ENCODE measurements at regions not wholly inside any gene's neighbourhood (a gene's known extent, or its start where the extent isn't known, plus 50 kb on each side); places are given as distances from the start of the nearest gene placed in this dataset.
"Not testable (repeated sequence)": the region's sequence is repeated elsewhere in the genome, so short reads cannot be mapped to it uniquely, and the experiment has no call there.

- DNase-seq (ENCODE audit: low read depth), result peak; percentile 61
Observed at GRCh38 chr7:138169441-138169851, 93.2 kb downstream of the AKR1D1 start.

- no peak for DNase-seq (ENCODE audit: low read depth)
Observed at GRCh38 chr7:138170298-138170697, 94.0 kb downstream of the AKR1D1 start.

- peak; percentile 43 for DNase-seq (ENCODE audit: low read depth)
Observed at GRCh38 chr7:138170959-138171703, 94.9 kb downstream of the AKR1D1 start.

GRCh38 chr7:138173548-138173947 lies 97.3 kb downstream of the AKR1D1 start:
- DNase-seq (ENCODE audit: low read depth), result no peak

- no peak for DNase-seq (ENCODE audit: low read depth)
Observed at GRCh38 chr7:138176060-138176459, 99.8 kb downstream of the AKR1D1 start.

GRCh38 chr7:138184191-138184590 lies 107.9 kb downstream of the AKR1D1 start:
- no peak for DNase-seq (ENCODE audit: low read depth)

- no peak for DNase-seq (ENCODE audit: low read depth)
Observed at GRCh38 chr7:138185132-138185908, 109.1 kb downstream of the AKR1D1 start.

- peak; percentile 90 for DNase-seq (ENCODE audit: low read depth)
Observed at GRCh38 chr7:138186951-138187351, 110.7 kb downstream of the AKR1D1 start.

- DNase-seq (ENCODE audit: low read depth), result no peak
Observed at GRCh38 chr7:138188290-138188858, 112.1 kb downstream of the AKR1D1 start.

GRCh38 chr7:138194567-138194966 lies 118.3 kb downstream of the AKR1D1 start:
- no peak for DNase-seq (ENCODE audit: low read depth)

- peak; percentile 22 for DNase-seq (ENCODE audit: low read depth)
Observed at GRCh38 chr7:138195151-138195571, 118.9 kb downstream of the AKR1D1 start.

- not testable (repeated sequence) for DNase-seq (ENCODE audit: low read depth)
Observed at GRCh38 chr7:138196503-138196946, 120.3 kb downstream of the AKR1D1 start.

GRCh38 chr7:138196971-138197896 lies 121.0 kb downstream of the AKR1D1 start:
- DNase-seq (ENCODE audit: low read depth), result no peak

GRCh38 chr7:138204285-138204981 lies 128.2 kb downstream of the AKR1D1 start:
- peak; percentile 33 for DNase-seq (ENCODE audit: low read depth)

- no peak for DNase-seq (ENCODE audit: low read depth)
Observed at GRCh38 chr7:138204982-138205298, 128.7 kb downstream of the AKR1D1 start.

GRCh38 chr7:138205614-138206150 lies 129.4 kb downstream of the AKR1D1 start:
- DNase-seq (ENCODE audit: low read depth), result no peak

- DNase-seq (ENCODE audit: low read depth), result no peak
Observed at GRCh38 chr7:138207555-138207971, 131.3 kb downstream of the AKR1D1 start.

GRCh38 chr7:138208142-138208570 lies 131.9 kb downstream of the AKR1D1 start:
- no peak for DNase-seq (ENCODE audit: low read depth)

GRCh38 chr7:138208864-138209263 lies 132.6 kb downstream of the AKR1D1 start:
- no peak for DNase-seq (ENCODE audit: low read depth)

GRCh38 chr7:138212314-138212713 lies 136.1 kb downstream of the AKR1D1 start:
- DNase-seq (ENCODE audit: low read depth), result no peak

- no peak for DNase-seq (ENCODE audit: low read depth)
Observed at GRCh38 chr7:138214926-138215325, 138.7 kb downstream of the AKR1D1 start.
